ENCODE measurements at regions not wholly inside any gene's neighbourhood (a gene's known extent, or its start where the extent isn't known, plus 50 kb on each side); places are given as distances from the start of the nearest gene placed in this dataset.

GRCh38 chr7:24407965-24408364 lies 124.0 kb downstream of the NPY start:
- TF ChIP-seq CTCF (IDR thresholded peaks at IDR 0.05) = no peak
- no peak for TF ChIP-seq EZH2 (IDR thresholded peaks at IDR 0.05; ENCODE audit: borderline replicate concordance, insufficient read depth, low read depth, low read length, poor library complexity, severe bottlenecking)

Data from B cell (primary cell).